Fibroblast of skin of back (primary cell): ENCODE measurements at regions not wholly inside any gene's neighbourhood (a gene's known extent, or its start where the extent isn't known, plus 50 kb on each side); places are given as distances from the start of the nearest gene placed in this dataset.

ENCODE experiments used
- DNase-seq: peaks from one replicate; pipeline ENCODE4 v3.0.0-alpha.2; 2013

DNA sequence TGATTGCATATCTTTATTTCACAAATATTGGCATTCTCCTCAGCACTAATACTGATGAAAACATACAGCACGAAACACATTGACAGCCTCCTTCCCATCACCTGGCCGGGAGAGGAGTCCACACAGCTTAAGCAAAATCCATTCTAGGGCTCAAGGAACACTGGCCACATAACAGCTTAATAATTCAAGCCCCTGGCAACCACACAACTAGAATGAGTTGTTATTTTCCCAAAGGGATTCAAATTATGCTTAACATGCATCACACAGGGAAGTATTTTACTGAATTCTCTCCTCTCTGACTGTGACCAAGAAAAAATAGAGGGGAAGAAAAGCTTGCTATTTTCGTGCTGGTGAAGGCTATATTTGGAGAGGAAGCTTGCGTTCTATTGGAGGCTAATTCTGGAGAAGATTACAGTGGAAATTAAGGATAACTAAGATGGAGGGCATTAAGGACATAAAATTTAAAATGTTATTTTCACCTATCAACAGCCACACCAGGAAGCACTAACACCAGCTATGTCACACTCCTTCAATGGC lies 198.5 kb downstream of the ADGRG6 start:
- peak; percentile 52 for DNase-seq

DNA sequence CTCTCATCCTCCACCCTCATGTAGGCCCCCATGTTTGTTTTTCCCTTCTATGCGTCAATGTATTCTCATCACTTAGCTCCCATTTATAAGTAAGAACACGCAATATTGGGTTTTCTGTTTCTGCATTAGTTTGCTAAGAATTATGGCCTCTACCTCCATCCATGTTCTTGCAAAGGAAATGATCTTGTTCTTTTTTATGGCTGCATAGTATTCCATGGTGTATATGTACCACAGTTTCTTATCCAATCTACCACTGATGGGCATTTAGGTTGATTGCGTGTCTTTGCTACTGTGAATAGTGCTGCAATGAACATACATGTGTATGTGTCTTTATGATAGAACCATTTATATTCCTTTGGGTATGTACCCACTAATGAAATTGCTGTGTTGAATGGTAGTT lies 200.0 kb downstream of the ADGRG6 start:
- no peak for DNase-seq

DNA sequence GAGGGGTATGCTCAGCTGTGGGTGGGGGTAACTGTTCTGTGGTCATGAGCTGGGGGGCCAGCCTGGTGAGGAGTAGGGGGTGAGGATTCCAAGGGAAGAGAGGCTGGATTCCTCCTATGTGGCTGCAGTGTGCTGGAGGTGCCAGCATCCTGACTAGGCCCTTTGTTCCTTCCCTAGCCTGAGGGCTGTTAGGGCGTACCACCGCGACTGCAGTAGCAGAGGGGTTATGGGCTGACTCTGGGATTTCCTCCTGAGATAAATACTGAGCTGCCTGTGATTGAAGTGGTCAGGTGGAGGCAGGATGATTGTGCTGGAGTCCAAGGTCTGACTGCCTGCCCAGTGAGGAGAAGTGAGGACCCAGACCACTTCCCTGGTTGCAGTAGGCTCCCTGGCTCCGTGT lies 205.3 kb downstream of the ADGRG6 start:
- no peak for DNase-seq

DNA sequence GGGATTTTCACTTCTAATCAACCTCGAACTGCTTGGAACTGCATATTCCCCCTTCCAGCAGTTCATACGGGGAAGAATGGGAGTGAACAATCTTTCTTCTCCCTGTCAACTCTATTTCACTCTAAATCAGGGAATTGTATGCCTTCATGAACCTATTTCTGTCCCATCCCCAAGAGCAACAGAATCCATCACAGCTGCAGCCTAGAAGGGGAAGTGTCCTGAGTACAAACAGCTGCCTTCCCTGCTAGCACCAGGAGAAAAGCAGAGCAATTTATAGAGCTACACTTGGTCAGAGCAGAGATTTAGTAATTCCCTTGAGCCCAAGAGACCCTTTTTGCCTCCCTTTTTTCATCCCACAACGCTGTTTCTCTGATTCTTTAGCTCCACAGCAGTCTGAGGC lies 208.4 kb downstream of the ADGRG6 start:
- DNase-seq = no peak

DNA sequence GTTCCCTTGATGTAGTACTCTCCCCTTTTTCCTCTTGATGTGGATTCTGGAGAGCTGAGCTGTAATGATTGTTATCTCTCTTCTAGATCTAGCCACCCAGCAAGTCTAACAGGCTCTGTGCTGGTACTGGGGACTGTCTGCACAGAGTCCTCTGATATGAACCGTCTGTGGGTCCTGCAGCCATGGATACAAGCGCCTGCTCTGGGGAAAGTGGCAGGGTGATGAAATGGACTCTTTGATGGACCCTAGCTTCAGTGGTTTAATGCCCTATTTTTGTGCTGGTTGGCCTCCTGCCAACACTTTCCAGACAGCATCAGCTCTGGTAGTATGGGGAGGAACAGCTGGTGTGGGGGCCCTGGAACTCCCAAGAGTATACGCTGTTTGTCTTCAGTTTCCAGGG lies 216.3 kb downstream of the ADGRG6 start:
- DNase-seq = no peak

DNA sequence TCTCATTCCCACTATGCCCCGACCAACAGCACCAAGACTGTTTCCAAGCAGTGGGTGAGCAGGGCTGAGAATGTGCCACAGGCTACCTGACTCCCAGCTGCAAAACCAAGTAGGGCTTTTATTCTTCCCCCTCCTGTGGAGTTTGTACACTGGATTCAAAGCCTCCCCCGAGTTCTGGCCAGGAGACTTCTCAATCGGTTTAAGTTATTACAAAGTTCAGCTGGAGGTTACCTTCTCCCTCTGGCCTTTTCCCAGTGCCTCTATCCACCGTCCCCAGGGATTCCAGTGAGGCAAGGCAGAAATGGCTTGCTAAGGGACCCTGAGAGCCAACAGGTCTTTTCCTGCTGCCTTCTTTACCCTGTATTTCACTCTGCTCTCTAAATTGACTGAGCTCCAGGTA lies 217.0 kb downstream of the ADGRG6 start:
- DNase-seq = no peak

DNA sequence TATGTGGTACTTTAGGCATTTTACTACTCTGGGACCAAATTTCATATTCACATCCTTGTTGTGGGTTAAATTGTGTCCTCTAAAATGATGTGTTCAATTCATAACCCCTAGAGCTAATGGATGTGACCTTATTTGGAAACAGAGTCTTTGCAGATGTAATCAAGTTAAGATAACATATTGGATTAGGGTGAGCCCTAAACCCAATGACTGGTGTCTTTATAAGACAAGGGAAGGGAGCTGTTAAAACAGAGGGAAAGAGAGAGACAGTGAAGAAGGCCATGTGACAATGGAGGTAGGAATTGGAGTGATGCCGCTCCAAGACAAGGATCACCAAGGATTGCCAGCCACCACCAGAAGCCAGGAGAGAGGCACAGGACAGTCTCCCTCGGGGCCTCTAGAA lies 220.0 kb downstream of the ADGRG6 start:
- no peak for DNase-seq

DNA sequence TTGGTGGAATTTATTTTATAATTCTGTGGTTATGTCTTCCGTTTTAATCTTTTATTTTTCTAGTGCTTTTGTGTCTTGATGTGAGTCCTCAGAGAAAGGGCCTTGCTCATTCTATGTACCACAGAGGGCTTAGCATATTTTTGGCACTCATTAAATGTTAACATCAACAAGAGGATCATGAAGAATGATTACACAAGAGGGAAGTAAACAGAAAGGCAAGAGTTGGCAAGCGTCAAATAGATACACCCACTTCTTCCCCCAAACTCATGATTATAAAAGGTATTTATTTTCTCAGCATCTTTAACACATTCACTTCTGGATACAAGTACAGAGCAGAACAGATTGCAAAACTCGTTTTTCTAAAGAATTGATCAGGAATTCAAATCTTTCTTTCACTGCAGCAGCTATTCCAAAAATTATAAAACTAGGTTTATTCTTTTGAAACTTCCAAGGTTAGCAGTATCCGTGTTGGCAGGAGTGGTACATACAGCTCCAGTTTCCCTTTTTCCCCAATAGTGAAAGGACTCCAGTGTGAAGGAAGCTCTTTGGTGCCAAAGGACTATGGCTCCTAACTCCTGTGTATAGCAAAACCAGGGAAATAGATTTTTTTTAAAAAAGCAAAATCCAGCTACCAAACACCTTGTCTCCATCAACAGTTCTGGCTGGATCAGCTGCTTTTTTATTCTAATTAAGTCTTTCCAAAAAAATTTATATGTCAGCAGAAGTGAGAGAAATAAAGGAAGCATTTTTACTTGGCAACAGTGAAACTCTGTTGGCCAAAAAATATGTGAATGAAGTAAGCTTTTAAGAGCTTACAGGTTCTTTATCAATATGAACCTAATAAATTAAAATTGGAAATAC lies 221.9 kb downstream of the ADGRG6 start:
- DNase-seq = no peak

DNA sequence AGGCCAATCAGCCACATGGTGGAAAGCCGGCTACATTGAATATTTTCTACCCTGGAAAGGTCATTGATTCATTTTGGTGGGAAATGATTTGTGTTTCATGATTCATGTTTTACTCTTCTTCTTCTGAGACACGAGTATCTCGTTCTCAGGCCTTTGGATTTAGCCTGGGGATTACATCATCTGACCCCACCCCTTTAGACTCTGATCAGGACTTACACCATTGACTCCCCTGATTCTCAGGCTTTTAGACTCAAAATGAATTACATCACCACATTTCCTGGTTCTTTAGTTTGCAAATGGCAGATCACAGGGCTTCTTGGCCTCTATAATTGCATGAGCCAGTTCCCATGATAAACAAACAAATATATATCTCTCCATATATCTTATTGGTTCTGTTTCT lies 228.8 kb downstream of the ADGRG6 start:
- no peak for DNase-seq

DNA sequence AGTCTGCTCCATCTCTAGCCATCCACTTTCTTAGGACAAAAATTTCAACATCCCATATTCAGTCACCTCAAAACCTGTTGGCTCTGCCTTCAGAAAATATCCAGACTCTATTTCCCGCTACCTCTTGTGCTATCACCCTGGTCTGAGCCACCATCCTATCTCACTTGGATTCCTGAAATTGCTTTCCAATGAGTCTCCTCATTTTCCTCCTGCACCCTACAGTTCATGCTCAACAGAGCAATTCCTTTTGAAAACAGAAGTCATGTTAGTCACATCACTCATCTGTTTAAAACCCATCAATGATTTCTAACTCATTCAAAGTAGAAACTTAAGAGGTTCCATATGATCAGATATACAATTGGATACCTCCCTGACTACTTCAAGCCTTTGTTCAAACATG lies 229.9 kb downstream of the ADGRG6 start:
- peak; percentile 29 for DNase-seq

DNA sequence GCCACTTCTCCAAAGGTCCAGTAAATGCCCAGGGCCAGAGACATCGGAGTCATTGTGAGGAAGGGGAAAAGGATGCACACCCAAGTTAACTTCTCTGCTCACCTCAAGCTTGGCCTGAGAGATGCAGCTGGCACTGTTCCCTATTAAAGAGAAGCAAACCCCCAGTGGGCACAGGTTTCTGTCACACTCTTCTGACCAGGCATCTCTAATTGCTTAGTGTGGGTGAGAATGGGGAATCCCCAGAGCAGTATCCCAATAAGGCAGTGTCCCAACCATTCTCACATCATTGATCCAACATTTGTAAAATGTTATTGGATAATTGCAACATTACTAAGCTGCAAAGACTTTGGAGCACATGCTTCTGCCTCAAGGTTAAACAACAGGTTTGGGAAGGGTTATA lies 232.3 kb downstream of the ADGRG6 start:
- no peak for DNase-seq

DNA sequence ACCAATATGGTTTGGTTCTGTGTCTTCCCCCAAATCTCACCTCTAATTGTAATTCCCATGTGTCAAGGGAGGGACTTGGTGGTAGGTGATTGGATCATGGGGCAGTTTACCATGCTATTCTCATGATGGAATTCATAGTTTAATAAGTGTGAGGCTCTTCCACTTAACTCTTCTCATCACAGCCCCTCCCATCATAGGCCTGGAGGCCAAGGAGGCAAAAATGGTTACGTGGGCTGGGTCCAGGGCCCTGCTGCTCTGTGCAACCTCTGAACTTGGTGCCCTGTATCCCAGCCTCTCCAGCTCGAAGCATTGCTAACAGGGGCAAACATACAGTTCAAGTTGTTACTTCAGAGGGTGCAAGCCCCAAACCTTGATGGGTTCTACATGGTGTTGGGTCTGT lies 232.7 kb downstream of the ADGRG6 start:
- no peak for DNase-seq

DNA sequence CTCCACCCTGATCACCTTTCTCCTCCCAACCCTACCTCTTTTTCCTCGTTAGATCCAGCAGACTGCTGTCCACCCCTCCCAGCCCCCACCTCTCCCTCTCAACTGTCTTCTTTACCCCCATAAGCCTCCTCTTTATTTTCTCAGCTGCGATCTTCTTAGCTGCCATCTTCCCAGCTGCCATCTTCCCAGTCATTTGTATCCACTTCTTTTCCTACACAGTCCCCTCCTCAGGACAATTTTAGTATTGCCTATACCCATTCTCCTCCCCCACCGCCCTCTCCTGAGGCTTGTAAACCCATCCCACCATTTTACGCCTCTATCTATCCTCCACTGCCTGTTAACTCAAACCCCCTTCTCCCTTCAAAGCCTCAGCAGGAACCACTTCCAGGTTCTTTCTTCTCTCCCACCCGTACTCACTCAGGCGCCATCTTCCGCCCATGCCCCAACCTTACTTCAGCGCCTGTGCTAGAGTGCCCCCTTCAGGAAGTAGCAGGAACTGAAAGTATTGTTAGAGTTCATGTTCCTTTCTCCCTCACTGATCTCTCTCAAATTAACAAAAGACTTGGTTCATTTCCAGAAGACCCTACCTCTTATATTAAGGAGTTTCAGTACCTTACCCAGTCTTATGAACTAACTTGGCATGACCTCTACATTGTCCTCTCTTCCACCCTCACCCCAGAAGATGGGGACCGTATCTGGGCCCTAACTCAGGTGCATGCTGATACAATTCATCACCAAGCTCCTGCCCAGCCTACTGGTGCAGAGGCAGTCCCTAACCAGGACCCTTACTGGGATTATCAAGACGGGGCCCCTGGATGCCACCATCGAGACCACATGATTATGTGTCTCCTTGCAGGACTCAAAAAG lies 236.0 kb downstream of the ADGRG6 start:
- peak; percentile 11 for DNase-seq

DNA sequence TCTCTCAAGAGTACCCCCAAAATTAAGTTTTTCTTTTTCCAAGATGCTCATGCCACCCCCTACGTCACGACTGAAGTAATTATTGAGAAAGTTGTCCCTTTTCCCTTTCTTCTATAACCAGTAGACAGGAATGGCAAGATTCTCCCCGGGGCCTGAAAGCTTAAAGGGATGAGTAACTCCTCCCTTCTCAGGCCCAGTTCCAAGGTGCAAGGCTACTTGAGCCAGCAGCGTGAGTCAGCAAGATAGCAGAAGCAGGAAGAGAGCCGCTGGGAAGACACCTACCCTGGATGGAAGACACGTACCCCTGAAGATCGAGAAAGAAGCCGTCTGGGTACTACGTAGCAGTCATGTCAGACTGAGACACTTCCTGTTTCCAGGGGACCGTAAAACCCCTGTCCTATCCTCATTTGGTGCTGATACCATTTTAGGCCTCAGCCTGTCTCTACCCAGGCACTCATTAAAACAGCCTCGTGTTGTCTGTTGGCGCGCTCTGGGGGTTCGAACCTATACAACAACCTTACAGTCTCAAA lies 241.0 kb downstream of the ADGRG6 start:
- DNase-seq = peak; percentile 20

DNA sequence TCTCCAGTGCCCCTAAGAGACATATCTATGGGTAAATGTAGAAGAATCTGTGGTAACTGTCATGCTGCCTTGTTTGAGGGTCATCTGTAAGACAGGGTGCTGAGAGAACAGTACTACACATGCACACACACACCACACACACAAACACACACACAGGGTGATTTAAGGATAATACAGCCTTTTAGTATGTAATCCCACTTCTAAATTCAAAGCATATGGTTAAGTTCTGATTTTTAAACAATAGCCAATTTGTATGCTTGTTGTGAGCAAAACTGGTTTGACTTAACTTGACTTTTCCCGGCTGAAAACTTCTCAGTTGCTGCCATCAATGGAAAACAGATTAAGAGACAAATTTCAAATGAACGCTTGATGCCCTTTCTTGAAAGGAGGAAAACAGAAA lies 241.8 kb downstream of the ADGRG6 start:
- DNase-seq = no peak

DNA sequence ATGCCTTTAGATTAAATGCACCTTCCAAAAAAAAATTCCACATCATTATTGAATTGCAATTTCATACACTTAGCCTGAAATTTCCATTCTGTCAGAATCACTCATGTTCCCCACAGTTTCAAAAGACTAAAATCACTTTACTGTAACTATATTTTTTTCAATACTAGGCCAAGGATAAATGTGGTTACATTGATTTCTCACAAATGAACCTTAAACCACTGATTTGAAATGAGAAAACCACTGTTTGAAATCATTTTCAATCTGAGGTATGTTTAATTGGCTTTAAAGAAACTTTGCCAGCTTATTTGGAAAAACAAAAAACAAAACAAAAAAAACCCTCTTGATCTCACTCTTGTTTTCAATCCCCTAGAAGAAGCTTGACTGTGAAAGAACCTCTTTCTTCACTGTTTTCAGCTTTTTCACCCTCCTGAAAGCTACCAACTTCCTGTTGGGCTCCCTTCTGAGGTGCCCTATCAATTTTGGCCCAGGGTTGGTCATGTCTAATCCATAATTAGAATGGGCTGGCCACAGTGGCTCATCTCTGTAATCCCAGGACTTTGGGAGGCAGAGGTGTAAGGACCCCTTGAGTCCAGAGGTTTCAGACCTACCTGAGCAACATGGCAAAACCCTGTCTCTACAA lies 242.5 kb downstream of the ADGRG6 start:
- DNase-seq = no peak

DNA sequence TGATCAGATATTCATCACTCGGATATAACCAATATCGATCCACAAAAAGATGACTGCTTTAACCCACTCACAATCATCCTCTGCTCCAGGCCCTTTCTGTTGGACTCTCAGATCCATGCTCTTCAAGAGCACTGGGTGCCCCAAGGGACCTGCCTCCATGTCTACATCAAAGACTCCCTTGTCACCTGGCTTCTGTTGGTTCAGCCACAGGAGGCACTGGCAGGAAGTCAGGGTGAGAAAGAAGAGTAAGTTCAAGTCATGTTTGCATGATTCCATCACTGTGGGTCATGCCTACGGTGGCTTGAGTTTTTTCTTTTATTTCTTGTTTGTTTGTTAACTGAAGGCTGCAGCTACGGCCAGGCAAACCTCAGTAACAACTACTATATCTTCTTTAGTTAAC lies 243.3 kb downstream of the ADGRG6 start:
- DNase-seq = no peak

DNA sequence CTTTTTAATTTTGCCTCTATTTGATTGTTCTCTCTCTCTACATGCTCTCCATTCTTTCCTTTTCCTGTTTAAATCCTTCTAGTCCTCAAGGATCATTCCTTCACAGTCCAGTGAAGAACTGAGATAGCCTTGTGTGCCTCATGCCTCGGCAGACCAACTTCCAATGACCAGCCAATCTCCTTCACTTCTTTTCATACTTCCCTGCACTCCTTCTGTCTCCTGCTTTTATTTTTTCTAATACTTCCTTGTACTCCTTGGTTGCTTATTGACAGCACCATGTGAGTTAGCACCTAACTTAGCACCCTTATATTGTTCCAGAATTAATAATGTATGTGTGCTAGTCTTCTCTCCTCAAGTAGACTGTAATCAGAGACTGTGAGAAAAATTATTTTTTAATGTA lies 246.8 kb downstream of the ADGRG6 start:
- no peak for DNase-seq

DNA sequence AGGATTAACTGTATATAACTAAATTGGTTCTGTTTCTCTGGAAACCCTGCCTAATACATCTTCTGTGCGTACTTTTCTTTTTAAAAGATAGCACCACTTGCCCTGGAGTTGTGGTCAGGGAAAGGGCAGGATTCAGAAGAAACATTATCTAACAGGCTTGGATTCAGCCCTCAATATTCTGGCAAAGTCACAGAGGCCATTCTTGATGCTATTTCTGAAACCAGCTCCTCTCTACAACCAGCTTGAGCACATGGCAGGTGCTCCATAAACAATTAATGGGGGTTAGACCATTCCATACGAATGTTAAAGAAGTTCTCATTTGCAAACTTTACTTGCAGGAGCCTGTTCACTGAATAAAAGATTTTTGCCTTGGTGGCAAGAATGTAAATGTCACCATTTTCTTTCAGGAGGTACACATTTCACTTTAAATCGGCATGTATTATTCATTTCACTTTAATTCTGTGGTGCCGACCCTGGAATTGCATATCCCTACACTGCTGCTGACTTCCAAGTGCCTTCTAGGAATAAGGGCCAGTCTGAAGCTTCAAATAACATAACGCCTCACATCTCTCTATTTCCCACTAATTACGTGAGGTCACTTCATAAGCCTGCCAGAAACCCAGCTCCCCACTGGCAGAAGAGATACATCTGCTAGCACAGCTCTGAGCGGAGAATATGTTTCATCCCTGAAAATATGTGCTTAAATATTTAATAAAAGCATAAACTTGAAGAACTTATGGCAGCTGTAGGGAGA lies 248.7 kb downstream of the ADGRG6 start:
- no peak for DNase-seq

DNA sequence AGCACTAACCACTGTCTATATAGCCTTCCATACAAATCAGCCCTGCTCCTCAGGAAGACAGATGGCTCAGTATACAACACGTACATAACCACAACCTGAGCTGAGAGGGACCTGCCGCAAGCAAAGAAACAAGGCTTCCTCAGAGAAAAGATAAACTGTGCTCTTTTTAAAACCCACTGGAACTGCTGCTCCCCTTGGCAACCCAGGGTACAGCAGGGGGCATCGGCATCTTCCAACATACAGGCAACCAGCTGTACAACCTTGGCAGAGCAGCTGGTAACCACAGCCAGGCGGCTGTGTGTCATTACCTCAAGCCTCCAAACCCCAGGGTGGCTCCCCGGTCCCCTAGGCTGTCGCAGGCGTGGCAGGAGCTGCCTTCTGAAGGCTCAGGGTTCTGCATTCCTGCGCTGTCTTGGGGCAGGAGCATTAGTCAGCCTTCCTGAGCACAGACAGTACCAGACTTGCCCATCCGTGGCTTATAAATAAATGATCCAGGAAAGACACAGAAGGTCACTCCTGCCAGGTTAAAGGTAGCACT lies 249.5 kb downstream of the ADGRG6 start:
- DNase-seq = peak; percentile 35

DNA sequence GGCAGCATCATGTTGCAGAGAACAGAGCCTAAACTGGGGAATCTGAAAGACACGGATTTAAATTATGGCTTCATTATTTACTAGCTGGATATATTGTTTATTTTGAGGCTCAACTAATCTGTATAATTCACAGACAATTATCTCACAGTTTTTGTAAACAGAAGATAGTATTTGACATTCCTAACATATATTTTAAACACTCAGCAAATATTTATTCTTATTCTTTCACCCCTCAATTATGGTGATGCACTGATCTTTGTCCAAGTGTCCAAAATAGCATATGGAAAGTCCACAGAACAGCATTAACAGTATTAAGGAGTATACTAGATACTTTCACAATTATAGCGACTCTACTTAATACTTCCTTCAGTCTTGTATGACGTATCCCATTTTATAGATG lies 257.0 kb downstream of the ADGRG6 start:
- DNase-seq = no peak
